Loucy (cell line): ENCODE measurements at regions not wholly inside any gene's neighbourhood (a gene's known extent, or its start where the extent isn't known, plus 50 kb on each side); places are given as distances from the start of the nearest gene placed in this dataset.

Experiments
- H2AFZ ChIP-seq: fragments of 200-600 bp; sonication (generic); 2 replicates; pipeline ENCODE4 v1.6.0; 2016; ENCODE audit warnings: antibody characterized with exemption, mild to moderate bottlenecking, low read length, moderate library complexity
- H3F3A ChIP-seq: fragments of 200-600 bp; 2 replicates; pipeline ENCODE4 v1.6.0; 2016; ENCODE audit warnings: antibody characterized with exemption, low read depth, mild to moderate bottlenecking
- H3K27me3 ChIP-seq: fragments of 200-600 bp; sonication (generic); 2 replicates; pipeline ENCODE4 v1.6.1; 2014; ENCODE audit warnings: low read length, mild to moderate bottlenecking; ENCODE audit not compliant: insufficient read depth, poor library complexity, severe bottlenecking
- H3K36me3 ChIP-seq: fragments of 200-600 bp; sonication (generic); 2 replicates; pipeline ENCODE4 v1.6.1; 2016; ENCODE audit warnings: low read length; ENCODE audit not compliant: insufficient read depth
- H3K4me1 ChIP-seq: fragments of 200-600 bp; sonication (generic); 2 replicates; pipeline ENCODE4 v1.5.1; 2014; ENCODE audit warnings: low read length, mild to moderate bottlenecking; ENCODE audit not compliant: insufficient read depth, poor library complexity, severe bottlenecking
- H3K4me2 ChIP-seq: fragments of 200-600 bp; sonication (generic); 2 replicates; pipeline ENCODE4 v1.6.0; 2014; ENCODE audit warnings: antibody characterized with exemption, low read length, low read depth, mild to moderate bottlenecking; ENCODE audit not compliant: poor library complexity, severe bottlenecking
- H3K4me3 ChIP-seq: fragments of 200-600 bp; sonication (generic); 2 replicates; pipeline ENCODE4 v1.5.1; 2014; ENCODE audit warnings: low read length, mild to moderate bottlenecking, mixed read lengths; ENCODE audit not compliant: poor library complexity, severe bottlenecking
- H3K79me2 ChIP-seq: fragments of 200-600 bp; sonication (generic); 2 replicates; pipeline ENCODE4 v1.6.1; 2014; ENCODE audit warnings: low read length; ENCODE audit not compliant: insufficient read depth
- H3K9ac ChIP-seq: fragments of 200-600 bp; sonication (generic); 2 replicates; pipeline ENCODE4 v1.6.0; 2014; ENCODE audit warnings: mild to moderate bottlenecking, low read depth, low read length, moderate library complexity; ENCODE audit not compliant: poor library complexity, severe bottlenecking
- H3K9me2 ChIP-seq: fragments of 200-600 bp; sonication (generic); replicated peaks from 2 replicates; pipeline ENCODE4 v1.6.1; 2016; ENCODE audit warnings: low read depth, low read length, mixed read lengths
- H3K9me3 ChIP-seq: fragments of 200-600 bp; sonication (generic); 2 replicates; pipeline ENCODE4 v1.6.1; 2014; ENCODE audit warnings: mild to moderate bottlenecking, antibody characterized with exemption, low read length, low read depth; ENCODE audit not compliant: insufficient read depth
- H4K20me1 ChIP-seq: fragments of 200-600 bp; sonication (generic); 2 replicates; pipeline ENCODE4 v1.6.0; 2014; ENCODE audit warnings: antibody characterized with exemption, low read length, mild to moderate bottlenecking; ENCODE audit not compliant: insufficient read depth, poor library complexity, severe bottlenecking
- EZH2phosphoT487 ChIP-seq: fragments of 200-600 bp; IDR thresholded peaks from 2 replicates; pipeline ENCODE4 v1.6.1; 2018; ENCODE audit warnings: antibody characterized with exemption, mild to moderate bottlenecking, moderate library complexity, borderline replicate concordance
- TF ChIP-seq, protein P1 (sequence below): fragments of 200-600 bp; sonication (generic); conservative IDR thresholded peaks from 2 replicates; pipeline ENCODE4 v1.5.1; 2014; ENCODE audit warnings: mild to moderate bottlenecking, antibody characterized with exemption, low read length

DNA sequence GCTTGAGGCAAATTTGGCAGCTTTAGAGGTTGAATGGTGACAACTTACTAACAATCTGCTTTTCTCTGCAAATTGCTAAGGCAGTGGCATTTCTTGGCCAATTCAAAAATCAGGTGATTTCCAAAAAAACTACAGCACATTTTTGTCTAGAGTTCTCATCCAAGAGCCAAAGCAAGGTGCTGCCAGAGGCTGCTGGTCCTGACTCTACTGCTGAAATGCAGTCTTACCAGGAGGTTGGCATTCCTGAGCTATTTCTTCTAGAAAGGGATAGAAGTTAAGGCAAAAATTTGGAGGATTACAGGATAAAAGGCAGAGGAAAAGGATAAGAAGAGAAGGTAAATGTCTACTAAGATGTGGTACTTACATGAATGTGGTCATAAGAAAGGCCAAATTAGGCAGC, 75.6 kb downstream of the COX18 start:
- H3K9me3 ChIP-seq, result no peaks in the 10 kb centered on the region
- no peaks in the 10 kb centered on the region for H3F3A ChIP-seq
- no peaks in the 10 kb centered on the region for H4K20me1 ChIP-seq
- no peak overlapping the region for H3K9ac ChIP-seq
- no peaks in the 10 kb centered on the region for H3K79me2 ChIP-seq
- no peak overlapping the region for H3K4me2 ChIP-seq
- H2AFZ ChIP-seq, result no peak overlapping the region
- no peak overlapping the region for H3K4me3 ChIP-seq
- H3K4me1 ChIP-seq, result no peaks in the 10 kb centered on the region
- H3K9me2 ChIP-seq, result no peaks in the 10 kb centered on the region; the same call in 1 of the 2 replicates
- H3K27me3 ChIP-seq, result no peaks in the 10 kb centered on the region
- TF ChIP-seq, protein P1, sequence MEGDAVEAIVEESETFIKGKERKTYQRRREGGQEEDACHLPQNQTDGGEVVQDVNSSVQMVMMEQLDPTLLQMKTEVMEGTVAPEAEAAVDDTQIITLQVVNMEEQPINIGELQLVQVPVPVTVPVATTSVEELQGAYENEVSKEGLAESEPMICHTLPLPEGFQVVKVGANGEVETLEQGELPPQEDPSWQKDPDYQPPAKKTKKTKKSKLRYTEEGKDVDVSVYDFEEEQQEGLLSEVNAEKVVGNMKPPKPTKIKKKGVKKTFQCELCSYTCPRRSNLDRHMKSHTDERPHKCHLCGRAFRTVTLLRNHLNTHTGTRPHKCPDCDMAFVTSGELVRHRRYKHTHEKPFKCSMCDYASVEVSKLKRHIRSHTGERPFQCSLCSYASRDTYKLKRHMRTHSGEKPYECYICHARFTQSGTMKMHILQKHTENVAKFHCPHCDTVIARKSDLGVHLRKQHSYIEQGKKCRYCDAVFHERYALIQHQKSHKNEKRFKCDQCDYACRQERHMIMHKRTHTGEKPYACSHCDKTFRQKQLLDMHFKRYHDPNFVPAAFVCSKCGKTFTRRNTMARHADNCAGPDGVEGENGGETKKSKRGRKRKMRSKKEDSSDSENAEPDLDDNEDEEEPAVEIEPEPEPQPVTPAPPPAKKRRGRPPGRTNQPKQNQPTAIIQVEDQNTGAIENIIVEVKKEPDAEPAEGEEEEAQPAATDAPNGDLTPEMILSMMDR, result no peak
- TF ChIP-seq EZH2phosphoT487, result no peak
- no peaks in the 10 kb centered on the region for H3K36me3 ChIP-seq

DNA sequence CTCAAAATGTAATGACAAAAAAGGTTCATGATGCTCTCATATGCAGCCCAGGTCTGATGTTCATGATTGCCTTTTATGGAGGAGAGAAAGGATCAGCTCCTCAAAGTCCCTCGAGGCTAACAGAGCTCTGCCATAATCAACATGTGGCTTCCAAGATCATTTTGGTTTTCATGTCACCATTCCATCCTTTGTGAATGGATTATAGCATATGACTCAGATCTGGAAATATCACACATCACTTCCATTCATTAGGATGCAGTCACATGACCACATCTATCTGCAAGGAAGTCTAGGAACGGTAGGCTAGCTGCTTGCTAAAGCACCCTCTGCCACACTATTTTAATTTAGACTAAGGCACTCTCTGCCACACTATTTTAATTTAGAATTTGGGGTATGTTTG, 77.6 kb downstream of the COX18 start:
- Histone ChIP-seq H3K4me2 (no peak overlapping the region), H3F3A (no peaks in the 10 kb centered on the region), H3K4me1 (no peaks in the 10 kb centered on the region), H3K27me3 (no peaks in the 10 kb centered on the region), H3K79me2 (no peaks in the 10 kb centered on the region), H3K9me2 (no peaks in the 10 kb centered on the region), H4K20me1 (no peaks in the 10 kb centered on the region), H3K9ac (no peak overlapping the region), H2AFZ (no peak overlapping the region), H3K36me3 (no peaks in the 10 kb centered on the region), H3K4me3 (no peak overlapping the region), H3K9me3 (no peaks in the 10 kb centered on the region)
- TF ChIP-seq, protein P1, result no peak

DNA sequence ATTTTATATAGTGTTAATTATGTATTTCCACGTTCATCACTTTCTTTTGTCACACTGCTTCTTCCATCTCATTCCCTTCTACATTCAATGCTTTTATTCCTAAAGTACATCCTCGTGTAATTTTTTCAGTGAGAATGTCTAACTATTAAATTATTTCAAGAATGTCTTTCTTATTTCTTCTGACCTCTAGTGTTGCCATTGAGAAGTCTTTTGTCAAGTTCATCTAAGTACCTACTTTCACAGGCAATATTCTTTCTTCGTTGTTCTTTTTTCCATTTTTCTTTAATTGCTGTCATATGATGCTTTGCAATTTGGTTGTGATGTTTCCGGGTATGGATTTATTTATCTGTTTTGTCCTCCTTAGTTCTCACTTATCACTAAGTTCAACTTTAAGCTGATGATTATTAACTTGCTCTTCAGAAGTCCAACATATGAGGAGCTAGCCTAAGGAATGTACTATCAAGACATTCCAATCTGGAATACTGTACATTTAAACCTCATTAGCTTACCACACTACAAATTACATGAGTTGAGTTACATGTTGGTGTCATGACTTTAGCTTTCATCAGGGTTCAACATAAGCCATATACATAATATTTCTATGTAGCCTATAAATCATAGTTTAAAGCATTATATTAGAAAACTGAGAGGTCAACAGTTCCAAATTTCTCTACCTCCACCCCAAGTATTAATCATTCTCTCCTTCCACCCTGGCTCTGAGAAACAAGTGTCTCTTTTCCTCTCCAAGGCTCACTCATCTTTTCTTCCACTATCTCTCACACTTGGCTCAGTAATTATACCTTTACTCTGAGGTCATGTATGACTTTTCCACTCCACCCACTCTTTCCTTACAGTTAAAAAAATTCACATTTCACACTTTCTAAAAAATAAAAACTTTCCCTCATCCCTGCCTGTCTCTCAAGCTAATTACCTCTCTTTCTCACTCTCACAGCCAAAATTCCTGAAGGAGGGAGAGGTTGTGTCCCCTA, 81.5 kb downstream of the COX18 start:
- TF ChIP-seq, protein P1, result no peak
- no peak for TF ChIP-seq EZH2phosphoT487
- no peaks in the 10 kb centered on the region for H3K9me3 ChIP-seq
- H3K27me3 ChIP-seq, result no peaks in the 10 kb centered on the region
- no peaks in the 10 kb centered on the region for H4K20me1 ChIP-seq
- H3K9me2 ChIP-seq, result no peaks in the 10 kb centered on the region
- H3K4me3 ChIP-seq, result no peak overlapping the region
- H3K4me1 ChIP-seq, result no peaks in the 10 kb centered on the region
- H3K9ac ChIP-seq, result no peak overlapping the region
- no peaks in the 10 kb centered on the region for H3K36me3 ChIP-seq
- no peak overlapping the region for H2AFZ ChIP-seq
- H3K4me2 ChIP-seq, result no peak overlapping the region
- no peaks in the 10 kb centered on the region for H3F3A ChIP-seq
- no peaks in the 10 kb centered on the region for H3K79me2 ChIP-seq
